ENCODE measurements at regions not wholly inside any gene's neighbourhood (a gene's known extent, or its start where the extent isn't known, plus 50 kb on each side); places are given as distances from the start of the nearest gene placed in this dataset.

GRCh38 chr18:44041553-44041952, 639.1 kb upstream of the SETBP1 start:
- Histone ChIP-seq H3K4me3 (ENCODE audit: low read depth, low read length, poor library complexity, severe bottlenecking) (no peak overlapping the region), H3K27me3 (replicated peaks; ENCODE audit: insufficient read depth, low read depth, low read length, poor library complexity) (no peaks in the 10 kb centered on the region), H3K9me3 (ENCODE audit: low read depth, low read length, poor library complexity, severe bottlenecking) (no peaks in the 10 kb centered on the region), H3K4me1 (ENCODE audit: insufficient read depth, low read length, poor library complexity, severe bottlenecking) (no peaks in the 10 kb centered on the region), H3K36me3 (ENCODE audit: insufficient read depth, low read length, poor library complexity, severe bottlenecking) (no peaks in the 10 kb centered on the region), H3K27ac (ENCODE audit: low read depth, low read length, poor library complexity, severe bottlenecking) (no peak overlapping the region)
- intact Hi-C loops (cut with micrococcal nuclease; ENCODE audit: unreplicated experiment) = no loop called here
- CTCF ChIA-PET = no interaction called here
- BruUV-seq (replicated peaks) = no TSS peak
- TF ChIP-seq CTCF (conservative IDR thresholded peaks at IDR 0.05; ENCODE audit: low read depth, low read length) = no peak
- DNase-seq (ENCODE audit: low spot score) = no peak
- POLR2A ChIA-PET (ENCODE audit: low non-redundant PET) = no interaction called here

GRCh38 chr18:44041961-44042360, 638.7 kb upstream of the SETBP1 start:
- TF ChIP-seq CTCF (conservative IDR thresholded peaks at IDR 0.05; ENCODE audit: low read depth, low read length) (no peak), EZH2 (IDR thresholded peaks at IDR 0.05; ENCODE audit: borderline replicate concordance, low read depth, low read length, poor library complexity, severe bottlenecking) (no peak)
- no peaks in the 10 kb centered on the region for H3K9me3 ChIP-seq (ENCODE audit: low read depth, low read length, poor library complexity, severe bottlenecking)
- H3K4me3 ChIP-seq (ENCODE audit: low read depth, low read length, poor library complexity, severe bottlenecking) = no peak overlapping the region
- BruUV-seq (replicated peaks) = no TSS peak
- intact Hi-C loops (cut with micrococcal nuclease; ENCODE audit: unreplicated experiment) = no loop called here
- no peak overlapping the region for H3K27ac ChIP-seq (ENCODE audit: low read depth, low read length, poor library complexity, severe bottlenecking)
- no peak for DNase-seq (ENCODE audit: low spot score)
- no peaks in the 10 kb centered on the region for H3K4me1 ChIP-seq (ENCODE audit: insufficient read depth, low read length, poor library complexity, severe bottlenecking)
- POLR2A ChIA-PET (ENCODE audit: low non-redundant PET) = no interaction called here
- no peaks in the 10 kb centered on the region for H3K36me3 ChIP-seq (ENCODE audit: insufficient read depth, low read length, poor library complexity, severe bottlenecking)
- H3K27me3 ChIP-seq (replicated peaks; ENCODE audit: insufficient read depth, low read depth, low read length, poor library complexity) = no peaks in the 10 kb centered on the region
- CTCF ChIA-PET = no interaction called here

DNA sequence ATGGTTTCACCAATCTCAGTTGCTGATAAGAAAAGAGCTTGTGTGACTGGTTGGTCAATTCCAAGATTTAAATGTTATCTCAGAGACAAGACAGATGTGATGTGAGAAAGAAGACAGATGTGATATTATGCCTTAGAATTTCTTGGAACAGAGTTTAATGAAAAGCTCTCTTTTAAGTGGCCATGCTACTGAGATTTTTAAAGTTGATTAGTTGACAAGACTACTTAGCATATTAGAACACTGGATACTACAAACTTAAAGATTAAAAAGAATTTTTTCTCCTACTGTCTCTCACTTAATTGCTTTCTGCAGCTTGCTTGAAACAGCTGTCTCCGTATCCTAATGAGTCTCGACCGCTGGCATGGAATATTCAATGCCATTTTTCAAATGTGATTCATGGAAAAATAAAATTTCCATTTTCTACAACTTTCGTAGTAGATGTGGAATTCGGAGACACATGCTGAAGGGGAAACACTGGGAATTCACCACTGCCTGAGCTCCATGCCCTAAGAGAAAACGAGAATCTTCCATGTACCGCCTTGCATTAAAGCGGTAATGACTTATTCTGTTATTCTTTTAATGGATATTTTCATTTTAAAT, 634.2 kb upstream of the SETBP1 start:
- no TSS peak for BruUV-seq (replicated peaks)
- Histone ChIP-seq H3K27me3 (replicated peaks; ENCODE audit: insufficient read depth, low read depth, low read length, poor library complexity) (no peaks in the 10 kb centered on the region), H3K4me3 (ENCODE audit: low read depth, low read length, poor library complexity, severe bottlenecking) (no peak overlapping the region), H3K36me3 (ENCODE audit: insufficient read depth, low read length, poor library complexity, severe bottlenecking) (no peaks in the 10 kb centered on the region), H3K27ac (ENCODE audit: low read depth, low read length, poor library complexity, severe bottlenecking) (no peak overlapping the region), H3K9me3 (ENCODE audit: low read depth, low read length, poor library complexity, severe bottlenecking) (no peaks in the 10 kb centered on the region), H3K4me1 (ENCODE audit: insufficient read depth, low read length, poor library complexity, severe bottlenecking) (no peaks in the 10 kb centered on the region)
- ChIA-PET CTCF (no interaction called here), POLR2A (ENCODE audit: low non-redundant PET) (no interaction called here)
- intact Hi-C loops (cut with micrococcal nuclease; ENCODE audit: unreplicated experiment) = no loop called here
- TF ChIP-seq CTCF (conservative IDR thresholded peaks at IDR 0.05; ENCODE audit: low read depth, low read length) = no peak
- no peak for TF ChIP-seq EZH2 (IDR thresholded peaks at IDR 0.05; ENCODE audit: borderline replicate concordance, low read depth, low read length, poor library complexity, severe bottlenecking)
- DNase-seq (ENCODE audit: low spot score) = no peak

Data from A673 (cell line).